K562 (cell line): ENCODE measurements at regions not wholly inside any gene's neighbourhood (a gene's known extent, or its start where the extent isn't known, plus 50 kb on each side); places are given as distances from the start of the nearest gene placed in this dataset.

ENCODE experiments used
- ATAC-seq: fragments of 200-7000 bp; cut with Tn5 transposase; 3 replicates; pipeline ENCODE4 v1.9.1; 2020; ENCODE audit warnings: moderate library complexity
- BruUV-seq: library from RNA; stranded (reverse); fragments of 400-500 nt; replicated peaks from 2 replicates; lab custom pipeline; 2021; lab: Mats Ljungman, UMichigan
- CTCF ChIA-PET: fragments of 300-600 bp; formaldehyde crosslinking; extraction: SDS; loops from one replicate; lab custom pipeline; 2021; ENCODE audit warnings: low intra/inter-chr PET ratio; lab: Yijun Ruan, JAX
- POLR2A ChIA-PET: fragments of 300-600, 350-650 bp; sonication (Branson Sonifier 250); formaldehyde crosslinking; extraction: SDS; loops from one replicate; lab custom pipeline; 2021; ENCODE audit warnings: antibody characterized with exemption, inconsistent platforms; lab: Yijun Ruan, JAX
- DNase-seq, 4 experiments: peaks; one replicate each; pipeline versions ENCODE4 v3.0.0 to v3.0.0-alpha.2; 2011 to 2018; ENCODE audit warnings: low spot score in 3 of 4, mixed read lengths in 3 of 4; ENCODE audit errors: extremely low read depth in 1 of 4
- FAIRE-seq: peaks from 2 replicates; lab custom pipeline; 2011; peaks lifted over from hg19 to GRCh38; lab: Jason Lieb, UNC
- H2AFZ ChIP-seq: 2 replicates; pipeline ENCODE4 v1.6.0; 2011; ENCODE audit warnings: low read depth, low read length, control low read depth, inconsistent platforms
- H3K27ac ChIP-seq: fragments of 200-600 bp; 3 replicates; pipeline ENCODE4 v1.8.0; 2011; ENCODE audit warnings: low read depth, mild to moderate bottlenecking, control low read depth, inconsistent platforms, low read length, moderate library complexity, mixed read lengths; ENCODE audit errors: extremely low read depth
- H3K27me3 ChIP-seq, 2 experiments: fragments of 300-600 bp in 1 of 2; 2 replicates in 1 of 2; 3 replicates in 1 of 2; pipeline versions ENCODE4 v1.6.0 to v1.8.0; 2011; ENCODE audit warnings: inconsistent platforms in 2 of 2, low read length in 2 of 2, mild to moderate bottlenecking in 1 of 2, mixed read lengths in 1 of 2, moderate library complexity in 1 of 2; ENCODE audit not compliant: control insufficient read depth in 2 of 2, insufficient read depth in 2 of 2
- H3K36me3 ChIP-seq: fragments of 300-600 bp; 3 replicates; pipeline ENCODE4 v1.8.0; 2011; ENCODE audit warnings: mild to moderate bottlenecking, low read length, inconsistent platforms; ENCODE audit not compliant: control insufficient read depth, insufficient read depth
- H3K4me1 ChIP-seq, 2 experiments: fragments of 200-600 bp in 1 of 2; replicated peaks in 1 of 2; 2 replicates in 1 of 2; 3 replicates in 1 of 2; pipeline versions ENCODE4 v1.5.1 to v1.8.0; 2011; ENCODE audit warnings: inconsistent platforms in 2 of 2, low read length in 2 of 2, mild to moderate bottlenecking in 1 of 2, mixed read lengths in 1 of 2, moderate library complexity in 1 of 2; ENCODE audit not compliant: control insufficient read depth in 2 of 2, insufficient read depth in 2 of 2
- H3K4me2 ChIP-seq: 2 replicates; pipeline ENCODE4 v1.6.1; 2011; ENCODE audit warnings: low read length, control low read depth, inconsistent platforms, mixed read lengths; ENCODE audit not compliant: insufficient read depth
- H3K4me3 ChIP-seq: fragments of 200-600 bp; sonication (generic), shearing (Covaris generic); 2 replicates; pipeline ENCODE4 v1.5.1; 2016; ENCODE audit warnings: control low read depth, inconsistent platforms
- H3K79me2 ChIP-seq: fragments of 200-600 bp; 3 replicates; pipeline ENCODE4 v1.8.0; 2011; ENCODE audit warnings: low read length, inconsistent platforms; ENCODE audit not compliant: control insufficient read depth, insufficient read depth
- H3K9ac ChIP-seq, 2 experiments: 2 replicates each; pipeline versions ENCODE4 v1.6.0 to v1.6.1; 2011; ENCODE audit warnings: low read depth in 2 of 2, low read length in 2 of 2, control low read depth in 1 of 2, inconsistent platforms in 1 of 2, mild to moderate bottlenecking in 1 of 2, mixed read lengths in 1 of 2; ENCODE audit not compliant: insufficient read depth in 1 of 2
- H3K9me1 ChIP-seq: one replicate; pipeline ENCODE4 v1.6.0; 2011; ENCODE audit warnings: inconsistent platforms, mild to moderate bottlenecking, low read length, moderate library complexity; ENCODE audit not compliant: control insufficient read depth, insufficient read depth
- H3K9me3 ChIP-seq: replicated peaks from 2 replicates; pipeline ENCODE4 v1.5.1; 2011; ENCODE audit warnings: low read depth, low read length, inconsistent platforms; ENCODE audit not compliant: control insufficient read depth, insufficient read depth
- H4K20me1 ChIP-seq: replicated peaks from 2 replicates; pipeline ENCODE4 v1.6.1; 2011; ENCODE audit warnings: low read length, inconsistent platforms, mixed read lengths; ENCODE audit not compliant: control insufficient read depth, insufficient read depth
- ARHGAP35 ChIP-seq: fragments of 450-650 bp; IDR thresholded peaks from 2 replicates; pipeline ENCODE4 v1.6.1; 2018; ENCODE audit not compliant: partially characterized antibody
- CXXC5 ChIP-seq: fragments of 250-450 bp; sonication (Bioruptor Pico); IDR thresholded peaks from 2 replicates; pipeline ENCODE4 v1.8.0; 2022; ENCODE audit warnings: inconsistent platforms, mild to moderate bottlenecking, moderate library complexity
- ILF3 ChIP-seq: fragments of 450-650 bp; IDR thresholded peaks from 2 replicates; pipeline ENCODE4 v1.6.1; 2018; ENCODE audit warnings: antibody characterized with exemption, mild to moderate bottlenecking, moderate library complexity, borderline replicate concordance
- IRF2 ChIP-seq: sonication (generic); formaldehyde crosslinking; IDR thresholded peaks from 2 replicates; pipeline ENCODE4 v1.8.1; 2022; ENCODE audit warnings: mild to moderate bottlenecking, missing genetic modification reagents
- L3MBTL2 ChIP-seq: fragments of 450-650 bp; IDR thresholded peaks from 2 replicates; pipeline ENCODE4 v1.6.1; 2016; ENCODE audit warnings: mild to moderate bottlenecking, moderate library complexity
- MAZ ChIP-seq, 2 experiments: fragments of 450-650 bp in 1 of 2; sonication (generic) in 1 of 2; formaldehyde crosslinking; IDR thresholded peaks in 1 of 2; conservative IDR thresholded peaks in 1 of 2; 2 replicates each; pipeline versions ENCODE4 v1.4.0 to v1.5.0; 2020; ENCODE audit warnings: mild to moderate bottlenecking in 1 of 2, missing genetic modification reagents in 1 of 2
- MEF2A ChIP-seq: IDR thresholded peaks from 2 replicates; pipeline ENCODE4 v1.6.1; 2011; ENCODE audit warnings: low read depth, mild to moderate bottlenecking, low read length, moderate library complexity; ENCODE audit not compliant: control insufficient read depth
- NFYB ChIP-seq: IDR thresholded peaks from 2 replicates; pipeline ENCODE4 v1.6.1; 2011; ENCODE audit warnings: mild to moderate bottlenecking, moderate library complexity; ENCODE audit not compliant: insufficient read length; ENCODE audit errors: extremely low read depth
- PHF20 ChIP-seq: fragments of 450-650 bp; IDR thresholded peaks from 2 replicates; pipeline ENCODE4 v1.6.1; 2018; ENCODE audit not compliant: partially characterized antibody
- RAD51 ChIP-seq: fragments of 450-650 bp; IDR thresholded peaks from 2 replicates; pipeline ENCODE4 v1.7.1; 2016; ENCODE audit warnings: low read depth, mild to moderate bottlenecking, borderline replicate concordance
- SP1 ChIP-seq: sonication (generic); formaldehyde crosslinking; IDR thresholded peaks from 2 replicates; pipeline ENCODE4 v1.8.1; 2022; ENCODE audit warnings: mild to moderate bottlenecking, missing genetic modification reagents
- TCF7L2 ChIP-seq: fragments of 150-350 bp; IDR thresholded peaks from 2 replicates; pipeline ENCODE4 v1.6.1; 2016; ENCODE audit warnings: low read depth, mild to moderate bottlenecking, low read length, moderate library complexity
- ZFP1 ChIP-seq: fragments of 450-650 bp; formaldehyde crosslinking; IDR thresholded peaks from 2 replicates; pipeline ENCODE4 v1.4.0; 2020; ENCODE audit warnings: mild to moderate bottlenecking, mixed read lengths
- ZNF75A ChIP-seq: fragments of 450-650 bp; formaldehyde crosslinking; IDR thresholded peaks from 2 replicates; pipeline ENCODE4 v1.4.0; 2020; ENCODE audit warnings: mild to moderate bottlenecking
- WGBS: fragments of 100-300 bp; shearing (Covaris generic); methylation state at CpG from one replicate; pipeline ENCODE4 v1.1.6; 2016; ENCODE audit warnings: low coverage, mixed read lengths; ENCODE audit not compliant: insufficient coverage; ENCODE audit errors: missing lambda C conversion rate; 5-methylcytosine and 5-hydroxymethylcytosine counted together
- in situ Hi-C: fragments of 300-500 bp; cut with MboI; formaldehyde crosslinking; loops from 4 replicates; pipeline ENCODE4 v1.15.0; 2018; ENCODE audit warnings: inconsistent platforms, mixed read lengths
- intact Hi-C: fragments of 100-400 bp; cut with micrococcal nuclease; formaldehyde crosslinking; loops from 2 replicates; pipeline ENCODE4 v1.14.2; 2022
- TF ChIP-seq, protein P1 (sequence below): sonication (generic); formaldehyde crosslinking; IDR thresholded peaks from 2 replicates; pipeline ENCODE4 v1.8.0; 2022; ENCODE audit warnings: mild to moderate bottlenecking, missing genetic modification reagents, borderline replicate concordance
- TF ChIP-seq, protein P2 (sequence below), 3 experiments: fragments of 200-800 bp in 1 of 3; fragments of 250-450 bp in 1 of 3; fragments of 450-650 bp in 1 of 3; sonication (Bioruptor Pico) in 1 of 3; sonication (Bioruptor generic) in 1 of 3; formaldehyde crosslinking in 1 of 3; IDR thresholded peaks; 2 replicates each; pipeline versions ENCODE4 v1.6.1 to v1.8.0; 2016 to 2022; ENCODE audit warnings: mild to moderate bottlenecking in 2 of 3, missing genetic modification characterization in 2 of 3, missing compliant biosample characterization in 1 of 3, moderate library complexity in 1 of 3
- TF ChIP-seq, protein P3 (sequence below): fragments of 450-650 bp; formaldehyde crosslinking; IDR thresholded peaks from 2 replicates; pipeline ENCODE4 v1.4.0; 2020; ENCODE audit warnings: mild to moderate bottlenecking, moderate library complexity

DNA sequence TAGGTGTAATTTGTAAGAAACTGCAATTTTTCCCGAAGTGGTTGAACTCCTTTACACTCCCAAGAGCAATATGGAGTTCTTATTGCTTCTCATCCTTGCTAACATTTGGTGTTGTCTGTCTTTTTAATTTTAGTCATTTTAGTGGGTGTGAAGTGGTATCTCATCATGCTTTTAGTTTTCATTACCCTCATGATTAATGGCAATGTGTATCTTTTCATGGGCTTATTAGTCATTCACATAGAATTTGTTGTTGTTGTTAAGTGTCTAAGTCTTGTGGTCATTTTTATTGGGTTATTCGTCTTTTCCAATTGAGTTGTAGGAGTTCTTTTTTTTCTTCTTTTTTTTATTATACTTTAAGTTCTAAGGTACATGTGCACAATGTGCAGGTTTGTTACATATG, 238.3 kb upstream of the SESN3 start:
- no peaks in the 10 kb centered on the region for H3K4me1 ChIP-seq
- DNase-seq (no peak), FAIRE-seq (no peak), ATAC-seq (no peak)
- H3K9me1 ChIP-seq = no peaks in the 10 kb centered on the region
- CTCF ChIA-PET = no interaction called here
- H3K4me2 ChIP-seq = no peak overlapping the region
- no TSS peak for BruUV-seq
- no peaks in the 10 kb centered on the region for H3K79me2 ChIP-seq
- H3K27me3 ChIP-seq = peaks cover 0 to 4% of the 10 kb centered on the region in 2 experiments; a peak in 1 of 5 replicates
- no peak overlapping the region for H3K27ac ChIP-seq
- no peak overlapping the region for H3K4me3 ChIP-seq
- POLR2A ChIA-PET = no interaction called here
- H3K9ac ChIP-seq = no peak overlapping the region
- in situ Hi-C loops (no loop called here), intact Hi-C loops (no loop called here)
- no peaks in the 10 kb centered on the region for H3K36me3 ChIP-seq
- H4K20me1 ChIP-seq = no peaks in the 10 kb centered on the region
- H3K9me3 ChIP-seq = no peaks in the 10 kb centered on the region
- no peak overlapping the region for H2AFZ ChIP-seq
- TF ChIP-seq ILF3 = no peak
- TF ChIP-seq RAD51 = no peak
- TF ChIP-seq L3MBTL2 = no peak
- TF ChIP-seq MEF2A = no peak
- no peak for TF ChIP-seq SP1 (CRISPR knock-in tag)
- no peak for TF ChIP-seq ZNF75A
- TF ChIP-seq, protein P1, sequence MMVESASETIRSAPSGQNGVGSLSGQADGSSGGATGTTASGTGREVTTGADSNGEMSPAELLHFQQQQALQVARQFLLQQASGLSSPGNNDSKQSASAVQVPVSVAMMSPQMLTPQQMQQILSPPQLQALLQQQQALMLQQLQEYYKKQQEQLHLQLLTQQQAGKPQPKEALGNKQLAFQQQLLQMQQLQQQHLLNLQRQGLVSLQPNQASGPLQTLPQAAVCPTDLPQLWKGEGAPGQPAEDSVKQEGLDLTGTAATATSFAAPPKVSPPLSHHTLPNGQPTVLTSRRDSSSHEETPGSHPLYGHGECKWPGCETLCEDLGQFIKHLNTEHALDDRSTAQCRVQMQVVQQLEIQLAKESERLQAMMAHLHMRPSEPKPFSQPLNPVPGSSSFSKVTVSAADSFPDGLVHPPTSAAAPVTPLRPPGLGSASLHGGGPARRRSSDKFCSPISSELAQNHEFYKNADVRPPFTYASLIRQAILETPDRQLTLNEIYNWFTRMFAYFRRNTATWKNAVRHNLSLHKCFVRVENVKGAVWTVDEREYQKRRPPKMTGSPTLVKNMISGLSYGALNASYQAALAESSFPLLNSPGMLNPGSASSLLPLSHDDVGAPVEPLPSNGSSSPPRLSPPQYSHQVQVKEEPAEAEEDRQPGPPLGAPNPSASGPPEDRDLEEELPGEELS = no peak
- no peak for TF ChIP-seq CXXC5 (CRISPR knock-in tag)
- TF ChIP-seq IRF2 (CRISPR knock-in tag) = no peak
- TF ChIP-seq ZFP1 = no peak
- no peak for TF ChIP-seq NFYB
- no peak for TF ChIP-seq PHF20
- TF ChIP-seq, protein P2, sequence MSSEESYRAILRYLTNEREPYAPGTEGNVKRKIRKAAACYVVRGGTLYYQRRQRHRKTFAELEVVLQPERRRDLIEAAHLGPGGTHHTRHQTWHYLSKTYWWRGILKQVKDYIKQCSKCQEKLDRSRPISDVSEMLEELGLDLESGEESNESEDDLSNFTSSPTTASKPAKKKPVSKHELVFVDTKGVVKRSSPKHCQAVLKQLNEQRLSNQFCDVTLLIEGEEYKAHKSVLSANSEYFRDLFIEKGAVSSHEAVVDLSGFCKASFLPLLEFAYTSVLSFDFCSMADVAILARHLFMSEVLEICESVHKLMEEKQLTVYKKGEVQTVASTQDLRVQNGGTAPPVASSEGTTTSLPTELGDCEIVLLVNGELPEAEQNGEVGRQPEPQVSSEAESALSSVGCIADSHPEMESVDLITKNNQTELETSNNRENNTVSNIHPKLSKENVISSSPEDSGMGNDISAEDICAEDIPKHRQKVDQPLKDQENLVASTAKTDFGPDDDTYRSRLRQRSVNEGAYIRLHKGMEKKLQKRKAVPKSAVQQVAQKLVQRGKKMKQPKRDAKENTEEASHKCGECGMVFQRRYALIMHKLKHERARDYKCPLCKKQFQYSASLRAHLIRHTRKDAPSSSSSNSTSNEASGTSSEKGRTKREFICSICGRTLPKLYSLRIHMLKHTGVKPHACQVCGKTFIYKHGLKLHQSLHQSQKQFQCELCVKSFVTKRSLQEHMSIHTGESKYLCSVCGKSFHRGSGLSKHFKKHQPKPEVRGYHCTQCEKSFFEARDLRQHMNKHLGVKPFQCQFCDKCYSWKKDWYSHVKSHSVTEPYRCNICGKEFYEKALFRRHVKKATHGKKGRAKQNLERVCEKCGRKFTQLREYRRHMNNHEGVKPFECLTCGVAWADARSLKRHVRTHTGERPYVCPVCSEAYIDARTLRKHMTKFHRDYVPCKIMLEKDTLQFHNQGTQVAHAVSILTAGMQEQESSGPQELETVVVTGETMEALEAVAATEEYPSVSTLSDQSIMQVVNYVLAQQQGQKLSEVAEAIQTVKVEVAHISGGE (CRISPR knock-in tag; IDR thresholded peaks at IDR 0.05) = no peak
- no peak for TF ChIP-seq TCF7L2
- no peak for TF ChIP-seq MAZ (CRISPR knock-in tag; conservative IDR thresholded peaks at IDR 0.05 in 1 of 2, IDR thresholded peaks at IDR 0.05 in 1 of 2)
- TF ChIP-seq, protein P3, sequence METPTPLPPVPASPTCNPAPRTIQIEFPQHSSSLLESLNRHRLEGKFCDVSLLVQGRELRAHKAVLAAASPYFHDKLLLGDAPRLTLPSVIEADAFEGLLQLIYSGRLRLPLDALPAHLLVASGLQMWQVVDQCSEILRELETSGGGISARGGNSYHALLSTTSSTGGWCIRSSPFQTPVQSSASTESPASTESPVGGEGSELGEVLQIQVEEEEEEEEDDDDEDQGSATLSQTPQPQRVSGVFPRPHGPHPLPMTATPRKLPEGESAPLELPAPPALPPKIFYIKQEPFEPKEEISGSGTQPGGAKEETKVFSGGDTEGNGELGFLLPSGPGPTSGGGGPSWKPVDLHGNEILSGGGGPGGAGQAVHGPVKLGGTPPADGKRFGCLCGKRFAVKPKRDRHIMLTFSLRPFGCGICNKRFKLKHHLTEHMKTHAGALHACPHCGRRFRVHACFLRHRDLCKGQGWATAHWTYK (CRISPR knock-in tag) = no peak
- no peak for TF ChIP-seq ARHGAP35
- 4% methylated on average over 2 of the region's 2 CpGs for WGBS
